ENCODE measurements at regions not wholly inside any gene's neighbourhood (a gene's known extent, or its start where the extent isn't known, plus 50 kb on each side); places are given as distances from the start of the nearest gene placed in this dataset.

- no peak for DNase-seq (ENCODE audit: low spot score)
- ATAC-seq: no peak
- ChIA-PET CTCF (interaction anchor here (0.5 kb wide), 1 partner anchor 35 kb away, joined by 3 read pairs; no protein-coding TSS in a partner anchor), POLR2A (no interaction called here)
- H3K36me3 Mint-ChIP-seq: no peaks in the 10 kb centered on the region
- H3K4me1 Mint-ChIP-seq: no peaks in the 10 kb centered on the region
- H3K9me3 Mint-ChIP-seq: peaks cover 3% of the 10 kb centered on the region; the same call in 1 of the 2 replicates
- no peaks in the 10 kb centered on the region for H3K27me3 Mint-ChIP-seq (ENCODE audit: low read depth)
- TF ChIP-seq NR2C2 (CRISPR knock-in tag; IDR thresholded peaks at IDR 0.05) (no peak), ATF1 (CRISPR knock-in tag; IDR thresholded peaks at IDR 0.05) (no peak), HMGA2 (CRISPR knock-in tag; IDR thresholded peaks at IDR 0.05) (no peak), SMAD4 (CRISPR knock-in tag; IDR thresholded peaks at IDR 0.05) (no peak), ZNF423 (CRISPR knock-in tag; IDR thresholded peaks at IDR 0.05) (no peak), ESRRA (CRISPR knock-in tag; IDR thresholded peaks at IDR 0.05; ENCODE audit: borderline replicate concordance) (no peak), ZNF263 (CRISPR knock-in tag; IDR thresholded peaks at IDR 0.05; ENCODE audit: low read depth) (no peak), NR1H2 (CRISPR knock-in tag; IDR thresholded peaks at IDR 0.05) (no peak), ERG (CRISPR knock-in tag; IDR thresholded peaks at IDR 0.05) (no peak), GRHL2 (CRISPR knock-in tag; IDR thresholded peaks at IDR 0.05; ENCODE audit: insufficient replicate concordance, severe bottlenecking) (no peak), MLX (CRISPR knock-in tag; IDR thresholded peaks at IDR 0.05) (no peak), TEAD4 (CRISPR knock-in tag; IDR thresholded peaks at IDR 0.05) (no peak), TCF7 (CRISPR knock-in tag; IDR thresholded peaks at IDR 0.05; ENCODE audit: low read depth) (no peak), TEAD1 (CRISPR knock-in tag; IDR thresholded peaks at IDR 0.05) (no peak), USF2 (CRISPR knock-in tag; IDR thresholded peaks at IDR 0.05) (no peak), CREM (CRISPR knock-in tag; IDR thresholded peaks at IDR 0.05) (no peak)
- TF ChIP-seq, protein P1, sequence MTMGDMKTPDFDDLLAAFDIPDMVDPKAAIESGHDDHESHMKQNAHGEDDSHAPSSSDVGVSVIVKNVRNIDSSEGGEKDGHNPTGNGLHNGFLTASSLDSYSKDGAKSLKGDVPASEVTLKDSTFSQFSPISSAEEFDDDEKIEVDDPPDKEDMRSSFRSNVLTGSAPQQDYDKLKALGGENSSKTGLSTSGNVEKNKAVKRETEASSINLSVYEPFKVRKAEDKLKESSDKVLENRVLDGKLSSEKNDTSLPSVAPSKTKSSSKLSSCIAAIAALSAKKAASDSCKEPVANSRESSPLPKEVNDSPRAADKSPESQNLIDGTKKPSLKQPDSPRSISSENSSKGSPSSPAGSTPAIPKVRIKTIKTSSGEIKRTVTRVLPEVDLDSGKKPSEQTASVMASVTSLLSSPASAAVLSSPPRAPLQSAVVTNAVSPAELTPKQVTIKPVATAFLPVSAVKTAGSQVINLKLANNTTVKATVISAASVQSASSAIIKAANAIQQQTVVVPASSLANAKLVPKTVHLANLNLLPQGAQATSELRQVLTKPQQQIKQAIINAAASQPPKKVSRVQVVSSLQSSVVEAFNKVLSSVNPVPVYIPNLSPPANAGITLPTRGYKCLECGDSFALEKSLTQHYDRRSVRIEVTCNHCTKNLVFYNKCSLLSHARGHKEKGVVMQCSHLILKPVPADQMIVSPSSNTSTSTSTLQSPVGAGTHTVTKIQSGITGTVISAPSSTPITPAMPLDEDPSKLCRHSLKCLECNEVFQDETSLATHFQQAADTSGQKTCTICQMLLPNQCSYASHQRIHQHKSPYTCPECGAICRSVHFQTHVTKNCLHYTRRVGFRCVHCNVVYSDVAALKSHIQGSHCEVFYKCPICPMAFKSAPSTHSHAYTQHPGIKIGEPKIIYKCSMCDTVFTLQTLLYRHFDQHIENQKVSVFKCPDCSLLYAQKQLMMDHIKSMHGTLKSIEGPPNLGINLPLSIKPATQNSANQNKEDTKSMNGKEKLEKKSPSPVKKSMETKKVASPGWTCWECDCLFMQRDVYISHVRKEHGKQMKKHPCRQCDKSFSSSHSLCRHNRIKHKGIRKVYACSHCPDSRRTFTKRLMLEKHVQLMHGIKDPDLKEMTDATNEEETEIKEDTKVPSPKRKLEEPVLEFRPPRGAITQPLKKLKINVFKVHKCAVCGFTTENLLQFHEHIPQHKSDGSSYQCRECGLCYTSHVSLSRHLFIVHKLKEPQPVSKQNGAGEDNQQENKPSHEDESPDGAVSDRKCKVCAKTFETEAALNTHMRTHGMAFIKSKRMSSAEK (CRISPR knock-in tag; IDR thresholded peaks at IDR 0.05; ENCODE audit: borderline replicate concordance): no peak
- TF ChIP-seq, protein P2, sequence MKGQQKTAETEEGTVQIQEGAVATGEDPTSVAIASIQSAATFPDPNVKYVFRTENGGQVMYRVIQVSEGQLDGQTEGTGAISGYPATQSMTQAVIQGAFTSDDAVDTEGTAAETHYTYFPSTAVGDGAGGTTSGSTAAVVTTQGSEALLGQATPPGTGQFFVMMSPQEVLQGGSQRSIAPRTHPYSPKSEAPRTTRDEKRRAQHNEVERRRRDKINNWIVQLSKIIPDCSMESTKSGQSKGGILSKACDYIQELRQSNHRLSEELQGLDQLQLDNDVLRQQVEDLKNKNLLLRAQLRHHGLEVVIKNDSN (CRISPR knock-in tag; IDR thresholded peaks at IDR 0.05): no peak
- H3K27ac Mint-ChIP-seq: no peak overlapping the region
- no peak overlapping the region for H3K4me3 Mint-ChIP-seq
These were observed 68.5 kb upstream of the FHIP2A start for GRCh38 chr10:114753126-114753525.

Data from WTC11 (cell line).